HepG2 (cell line): ENCODE measurements at regions not wholly inside any gene's neighbourhood (a gene's known extent, or its start where the extent isn't known, plus 50 kb on each side); places are given as distances from the start of the nearest gene placed in this dataset.

Experiments
- ATAC-seq: fragments of 200-7000 bp; cut with Tn5 transposase; 3 replicates; pipeline ENCODE4 v1.9.1; 2020; ENCODE audit warnings: mild to moderate bottlenecking, moderate library complexity
- BruUV-seq: library from RNA; stranded (reverse); fragments of 400-500 nt; replicated peaks from 2 replicates; lab custom pipeline; 2021; lab: Mats Ljungman, UMichigan
- CTCF ChIA-PET: fragments of 300-600 bp; formaldehyde crosslinking; extraction: SDS; loops from one replicate; lab custom pipeline; 2021; ENCODE audit warnings: low total read pairs, inconsistent platforms, low intra/inter-chr PET ratio; lab: Yijun Ruan, JAX
- POLR2A ChIA-PET: fragments of 350-600 bp; sonication (Branson Sonifier 250); formaldehyde crosslinking; loops from one replicate; lab custom pipeline; 2020; ENCODE audit warnings: antibody characterized with exemption, inconsistent platforms; lab: Yijun Ruan, JAX
- DNase-seq: peaks from one replicate; pipeline ENCODE4 v3.0.0-alpha.2; 2015; ENCODE audit warnings: low spot score
- FAIRE-seq: peaks from 3 replicates; lab custom pipeline; 2011; peaks lifted over from hg19 to GRCh38; lab: Jason Lieb, UNC
- H2AFZ ChIP-seq: one replicate; pipeline ENCODE4 v1.6.1; 2011; ENCODE audit warnings: low read length, inconsistent platforms
- H3K27ac ChIP-seq: fragments of 300-600 bp; 3 replicates; pipeline ENCODE4 v1.8.0; 2011; ENCODE audit warnings: mixed run types, mild to moderate bottlenecking, mixed read lengths, low read length, inconsistent platforms; ENCODE audit not compliant: insufficient read depth; ENCODE audit errors: extremely low read length
- H3K27me3 ChIP-seq, 2 experiments: fragments of 200-600 bp in 1 of 2; 2 replicates in 1 of 2; 3 replicates in 1 of 2; pipeline versions ENCODE4 v1.6.0 to v1.8.0; 2011; ENCODE audit warnings: low read length in 2 of 2, mild to moderate bottlenecking in 2 of 2, moderate library complexity in 2 of 2, inconsistent platforms in 1 of 2; ENCODE audit not compliant: insufficient read depth in 2 of 2, control insufficient read depth in 1 of 2
- H3K36me3 ChIP-seq, 2 experiments: fragments of 200-600 bp in 1 of 2; replicated peaks in 1 of 2; 2 replicates in 1 of 2; 3 replicates in 1 of 2; pipeline versions ENCODE4 v1.5.1 to v1.8.0; 2011; ENCODE audit warnings: low read length in 2 of 2, inconsistent platforms in 1 of 2; ENCODE audit not compliant: insufficient read depth in 2 of 2, control insufficient read depth in 1 of 2
- H3K4me1 ChIP-seq: 2 replicates; pipeline ENCODE4 v1.5.1; 2012; ENCODE audit warnings: low read length, inconsistent platforms; ENCODE audit not compliant: insufficient read depth
- H3K4me2 ChIP-seq: 2 replicates; pipeline ENCODE4 v1.6.0; 2011; ENCODE audit warnings: low read depth, low read length, inconsistent platforms
- H3K4me3 ChIP-seq, 3 experiments: fragments of 200-600 bp in 1 of 3; sonication (generic), shearing (Covaris generic) in 1 of 3; replicated peaks in 1 of 3; 2 replicates each; pipeline ENCODE4 v1.5.1; 2011 to 2016; ENCODE audit warnings: low read length in 3 of 3, inconsistent platforms in 2 of 3, low read depth in 2 of 3, mild to moderate bottlenecking in 2 of 3, control low read depth in 1 of 3, mixed read lengths in 1 of 3; ENCODE audit not compliant: insufficient read depth in 1 of 3
- H3K79me2 ChIP-seq: one replicate; pipeline ENCODE4 v1.6.1; 2011; ENCODE audit warnings: low read length, inconsistent platforms; ENCODE audit not compliant: insufficient read depth
- H3K9ac ChIP-seq: 2 replicates; pipeline ENCODE4 v1.6.0; 2011; ENCODE audit warnings: mild to moderate bottlenecking, low read depth, low read length, inconsistent platforms; ENCODE audit not compliant: insufficient read depth
- H3K9me3 ChIP-seq: 2 replicates; pipeline ENCODE4 v1.5.1; 2012; ENCODE audit warnings: mild to moderate bottlenecking, low read length
- H4K20me1 ChIP-seq: 2 replicates; pipeline ENCODE4 v1.6.0; 2011; ENCODE audit warnings: inconsistent platforms, mild to moderate bottlenecking, low read length, moderate library complexity; ENCODE audit not compliant: insufficient read depth
- HOXA3 ChIP-seq: sonication (generic); formaldehyde crosslinking; IDR thresholded peaks from 2 replicates; pipeline ENCODE4 v1.5.0; 2020; ENCODE audit warnings: missing genetic modification reagents
- KLF11 ChIP-seq: IDR thresholded peaks from 2 replicates; pipeline ENCODE4 v1.6.1; 2016; ENCODE audit warnings: missing compliant biosample characterization
- PAWR ChIP-seq: sonication (generic); formaldehyde crosslinking; IDR thresholded peaks from 2 replicates; pipeline ENCODE4 v1.4.0; 2020; ENCODE audit warnings: missing genetic modification reagents, mild to moderate bottlenecking, borderline replicate concordance
- SMYD3 ChIP-seq: sonication (generic); formaldehyde crosslinking; IDR thresholded peaks from 2 replicates; pipeline ENCODE4 v1.8.1; 2023; ENCODE audit warnings: mild to moderate bottlenecking, missing genetic modification reagents
- U2AF2 ChIP-seq: fragments of 200-400 bp; formaldehyde crosslinking; IDR thresholded peaks from 2 replicates; pipeline ENCODE4 v1.6.1; 2017; ENCODE audit warnings: low read depth, mild to moderate bottlenecking, low read length
- ZNF34 ChIP-seq: sonication (generic); formaldehyde crosslinking; IDR thresholded peaks from 2 replicates; pipeline ENCODE4 v1.4.0; 2020; ENCODE audit warnings: mild to moderate bottlenecking, missing genetic modification reagents, borderline replicate concordance
- ZNF350 ChIP-seq: sonication (generic); formaldehyde crosslinking; IDR thresholded peaks from 2 replicates; pipeline ENCODE4 v1.4.0; 2020; ENCODE audit warnings: mild to moderate bottlenecking, low read depth, missing genetic modification reagents, borderline replicate concordance
- ZNF501 ChIP-seq: sonication (generic); formaldehyde crosslinking; IDR thresholded peaks from 2 replicates; pipeline ENCODE4 v1.5.1; 2020; ENCODE audit warnings: mild to moderate bottlenecking, moderate library complexity, missing genetic modification reagents
- ZNF614 ChIP-seq: IDR thresholded peaks from 2 replicates; pipeline ENCODE4 v1.6.1; 2018; ENCODE audit warnings: missing biosample characterization, missing genetic modification reagents, inconsistent platforms, borderline replicate concordance
- WGBS: methylation state at CpG from one replicate; pipeline ENCODE4 v1.1.6; 2017; ENCODE audit warnings: low lambda C conversion rate; 5-methylcytosine and 5-hydroxymethylcytosine counted together
- in situ Hi-C: cut with HindIII; loops from 2 replicates; pipeline ENCODE4 v1.10.0; 2017; ENCODE audit warnings: low pct_unique_long_range_greater_than_20kb; ENCODE audit not compliant: extremely low pct_ligation_motif_present
- intact Hi-C: fragments of 100-400 bp; cut with micrococcal nuclease; formaldehyde crosslinking; loops from one replicate; pipeline ENCODE4 v1.10.0; 2022; ENCODE audit not compliant: unreplicated experiment
- TF ChIP-seq, protein P1 (sequence below): sonication (generic); formaldehyde crosslinking; IDR thresholded peaks from 2 replicates; pipeline ENCODE4 v1.9.0; 2021; ENCODE audit warnings: missing genetic modification reagents, borderline replicate concordance
- TF ChIP-seq, protein P2 (sequence below): sonication (generic); formaldehyde crosslinking; IDR thresholded peaks from 2 replicates; pipeline ENCODE4 v1.4.0; 2020; ENCODE audit warnings: missing genetic modification reagents
- TF ChIP-seq, protein P3 (sequence below): sonication (generic); formaldehyde crosslinking; IDR thresholded peaks from 2 replicates; pipeline ENCODE4 v1.8.0; 2022; ENCODE audit warnings: missing genetic modification reagents, low read depth, mild to moderate bottlenecking, borderline replicate concordance
- TF ChIP-seq, protein P4 (sequence below): sonication (generic); formaldehyde crosslinking; IDR thresholded peaks from 2 replicates; pipeline ENCODE4 v1.4.0; 2020; ENCODE audit warnings: missing genetic modification reagents

DNA sequence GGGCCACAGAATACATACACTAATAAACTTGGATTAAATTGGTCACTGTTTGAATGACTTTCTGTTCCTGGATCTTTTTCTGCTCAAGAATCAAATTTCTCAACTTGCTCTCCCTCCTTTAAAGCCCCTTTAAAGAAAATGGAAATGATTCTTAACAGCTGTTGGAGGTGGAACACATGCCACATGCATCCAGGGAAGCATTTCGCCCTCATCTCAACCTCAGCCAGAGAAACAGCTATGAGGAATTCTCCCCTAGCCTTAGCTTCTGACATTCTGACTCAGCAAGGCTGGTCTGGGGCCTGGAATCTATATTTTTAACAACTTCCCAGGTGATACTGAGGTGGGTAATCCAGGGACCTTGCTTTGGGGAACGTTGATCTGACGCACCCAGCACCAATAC, 263.4 kb upstream of the ECI2 start:
- intact Hi-C loops, result no loop called here

More for the DNA sequence above, 263.4 kb upstream of the ECI2 start:
- in situ Hi-C loops, result no loop called here
- CTCF ChIA-PET, result no interaction called here
- H3K9me3 ChIP-seq, result no peaks in the 10 kb centered on the region
- H3K79me2 ChIP-seq, result no peaks in the 10 kb centered on the region
- no peaks in the 10 kb centered on the region for H4K20me1 ChIP-seq
- 0% methylated on average over 3 of the region's 3 CpGs for WGBS
- TF ChIP-seq, protein P1, sequence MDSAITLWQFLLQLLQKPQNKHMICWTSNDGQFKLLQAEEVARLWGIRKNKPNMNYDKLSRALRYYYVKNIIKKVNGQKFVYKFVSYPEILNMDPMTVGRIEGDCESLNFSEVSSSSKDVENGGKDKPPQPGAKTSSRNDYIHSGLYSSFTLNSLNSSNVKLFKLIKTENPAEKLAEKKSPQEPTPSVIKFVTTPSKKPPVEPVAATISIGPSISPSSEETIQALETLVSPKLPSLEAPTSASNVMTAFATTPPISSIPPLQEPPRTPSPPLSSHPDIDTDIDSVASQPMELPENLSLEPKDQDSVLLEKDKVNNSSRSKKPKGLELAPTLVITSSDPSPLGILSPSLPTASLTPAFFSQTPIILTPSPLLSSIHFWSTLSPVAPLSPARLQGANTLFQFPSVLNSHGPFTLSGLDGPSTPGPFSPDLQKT (CRISPR knock-in tag), result no peak
- TF ChIP-seq, protein P2, sequence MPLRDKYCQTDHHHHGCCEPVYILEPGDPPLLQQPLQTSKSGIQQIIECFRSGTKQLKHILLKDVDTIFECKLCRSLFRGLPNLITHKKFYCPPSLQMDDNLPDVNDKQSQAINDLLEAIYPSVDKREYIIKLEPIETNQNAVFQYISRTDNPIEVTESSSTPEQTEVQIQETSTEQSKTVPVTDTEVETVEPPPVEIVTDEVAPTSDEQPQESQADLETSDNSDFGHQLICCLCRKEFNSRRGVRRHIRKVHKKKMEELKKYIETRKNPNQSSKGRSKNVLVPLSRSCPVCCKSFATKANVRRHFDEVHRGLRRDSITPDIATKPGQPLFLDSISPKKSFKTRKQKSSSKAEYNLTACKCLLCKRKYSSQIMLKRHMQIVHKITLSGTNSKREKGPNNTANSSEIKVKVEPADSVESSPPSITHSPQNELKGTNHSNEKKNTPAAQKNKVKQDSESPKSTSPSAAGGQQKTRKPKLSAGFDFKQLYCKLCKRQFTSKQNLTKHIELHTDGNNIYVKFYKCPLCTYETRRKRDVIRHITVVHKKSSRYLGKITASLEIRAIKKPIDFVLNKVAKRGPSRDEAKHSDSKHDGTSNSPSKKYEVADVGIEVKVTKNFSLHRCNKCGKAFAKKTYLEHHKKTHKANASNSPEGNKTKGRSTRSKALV, result no peak
- TF ChIP-seq HOXA3 (CRISPR knock-in tag) (no peak), ZNF34 (CRISPR knock-in tag) (no peak), ZNF614 (CRISPR knock-in tag) (no peak), ZNF501 (CRISPR knock-in tag) (no peak), ZNF350 (no peak), KLF11 (no peak), U2AF2 (no peak), SMYD3 (CRISPR knock-in tag) (no peak), PAWR (CRISPR knock-in tag) (no peak)
- TF ChIP-seq, protein P3, sequence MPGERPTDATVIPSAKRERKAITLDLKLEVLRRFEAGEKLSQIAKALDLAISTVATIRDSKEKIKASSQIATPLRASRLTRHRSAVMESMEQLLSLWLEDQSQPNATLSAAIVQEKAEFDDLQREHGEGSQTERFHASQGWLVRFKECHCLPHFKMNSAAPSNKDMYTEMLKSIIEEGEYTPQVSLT (CRISPR knock-in tag), result no peak
- TF ChIP-seq, protein P4, sequence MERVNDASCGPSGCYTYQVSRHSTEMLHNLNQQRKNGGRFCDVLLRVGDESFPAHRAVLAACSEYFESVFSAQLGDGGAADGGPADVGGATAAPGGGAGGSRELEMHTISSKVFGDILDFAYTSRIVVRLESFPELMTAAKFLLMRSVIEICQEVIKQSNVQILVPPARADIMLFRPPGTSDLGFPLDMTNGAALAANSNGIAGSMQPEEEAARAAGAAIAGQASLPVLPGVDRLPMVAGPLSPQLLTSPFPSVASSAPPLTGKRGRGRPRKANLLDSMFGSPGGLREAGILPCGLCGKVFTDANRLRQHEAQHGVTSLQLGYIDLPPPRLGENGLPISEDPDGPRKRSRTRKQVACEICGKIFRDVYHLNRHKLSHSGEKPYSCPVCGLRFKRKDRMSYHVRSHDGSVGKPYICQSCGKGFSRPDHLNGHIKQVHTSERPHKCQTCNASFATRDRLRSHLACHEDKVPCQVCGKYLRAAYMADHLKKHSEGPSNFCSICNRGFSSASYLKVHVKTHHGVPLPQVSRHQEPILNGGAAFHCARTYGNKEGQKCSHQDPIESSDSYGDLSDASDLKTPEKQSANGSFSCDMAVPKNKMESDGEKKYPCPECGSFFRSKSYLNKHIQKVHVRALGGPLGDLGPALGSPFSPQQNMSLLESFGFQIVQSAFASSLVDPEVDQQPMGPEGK (CRISPR knock-in tag), result no peak
- POLR2A ChIA-PET, result no interaction called here
- ATAC-seq (no peak), FAIRE-seq (no peak), DNase-seq (no peak)
- no TSS peak for BruUV-seq
- H2AFZ ChIP-seq, result no peak overlapping the region
- H3K9ac ChIP-seq, result no peak overlapping the region
- H3K4me1 ChIP-seq, result 0 out of 2 replicates have a peak, but pooled peaks cover 6% of the 10 kb centered on the region
- H3K4me2 ChIP-seq, result no peak overlapping the region
- no peak overlapping the region for H3K4me3 ChIP-seq
- H3K27me3 ChIP-seq, result peaks cover 0 to 28% of the 10 kb centered on the region in 2 experiments; a peak in 3 of 5 replicates
- H3K27ac ChIP-seq, result no peak overlapping the region
- H3K36me3 ChIP-seq, result no peaks in the 10 kb centered on the region
